ENCODE measurements at regions not wholly inside any gene's neighbourhood (a gene's known extent, or its start where the extent isn't known, plus 50 kb on each side); places are given as distances from the start of the nearest gene placed in this dataset.

DNA sequence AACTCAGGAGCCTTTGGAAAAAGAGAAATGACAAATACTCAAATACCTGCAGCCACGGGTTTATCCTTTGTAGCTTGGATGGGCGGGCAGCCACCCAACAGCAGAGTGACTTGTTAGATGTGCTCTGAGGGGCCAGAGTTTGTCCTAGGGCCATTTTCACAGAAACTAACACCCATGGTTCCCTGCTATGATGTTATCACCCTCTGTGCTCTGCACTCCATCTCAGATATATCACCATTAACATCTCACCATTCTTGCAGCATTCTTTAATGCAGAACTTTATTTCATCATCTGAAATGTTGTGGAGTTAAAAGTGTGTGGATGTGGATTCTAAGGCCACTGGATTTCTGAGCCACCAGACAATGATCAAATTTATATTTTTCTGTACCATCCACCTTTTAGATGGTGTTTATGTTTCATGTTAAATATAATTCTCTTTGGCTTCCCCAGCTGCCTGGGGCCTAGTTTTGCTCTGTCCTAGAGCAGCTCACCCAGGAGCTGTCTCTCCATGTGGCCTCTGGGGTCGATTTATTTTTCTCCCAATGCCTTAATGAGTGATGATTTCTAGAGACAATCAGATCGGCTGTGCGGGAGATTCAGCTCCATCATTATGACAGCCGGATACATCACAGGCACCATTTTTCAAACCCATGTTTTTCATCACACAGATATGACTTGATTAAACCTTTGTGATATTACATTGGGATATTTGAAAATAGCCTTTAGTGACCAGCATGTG is 380.8 kb downstream of the BCOR start:
- TF ChIP-seq CTCF (IDR thresholded peaks at IDR 0.05; ENCODE audit: poor library complexity, severe bottlenecking) (no peak), EP300 (conservative IDR thresholded peaks at IDR 0.05; ENCODE audit: poor library complexity, severe bottlenecking) (no peak), EZH2 (IDR thresholded peaks at IDR 0.05; ENCODE audit: borderline replicate concordance, insufficient read depth, low read length, poor library complexity, severe bottlenecking) (no peak), POLR2AphosphoS5 (IDR thresholded peaks at IDR 0.05) (no peak), SMC3 (conservative IDR thresholded peaks at IDR 0.05; ENCODE audit: poor library complexity) (no peak)
- TF ChIP-seq, protein P1, sequence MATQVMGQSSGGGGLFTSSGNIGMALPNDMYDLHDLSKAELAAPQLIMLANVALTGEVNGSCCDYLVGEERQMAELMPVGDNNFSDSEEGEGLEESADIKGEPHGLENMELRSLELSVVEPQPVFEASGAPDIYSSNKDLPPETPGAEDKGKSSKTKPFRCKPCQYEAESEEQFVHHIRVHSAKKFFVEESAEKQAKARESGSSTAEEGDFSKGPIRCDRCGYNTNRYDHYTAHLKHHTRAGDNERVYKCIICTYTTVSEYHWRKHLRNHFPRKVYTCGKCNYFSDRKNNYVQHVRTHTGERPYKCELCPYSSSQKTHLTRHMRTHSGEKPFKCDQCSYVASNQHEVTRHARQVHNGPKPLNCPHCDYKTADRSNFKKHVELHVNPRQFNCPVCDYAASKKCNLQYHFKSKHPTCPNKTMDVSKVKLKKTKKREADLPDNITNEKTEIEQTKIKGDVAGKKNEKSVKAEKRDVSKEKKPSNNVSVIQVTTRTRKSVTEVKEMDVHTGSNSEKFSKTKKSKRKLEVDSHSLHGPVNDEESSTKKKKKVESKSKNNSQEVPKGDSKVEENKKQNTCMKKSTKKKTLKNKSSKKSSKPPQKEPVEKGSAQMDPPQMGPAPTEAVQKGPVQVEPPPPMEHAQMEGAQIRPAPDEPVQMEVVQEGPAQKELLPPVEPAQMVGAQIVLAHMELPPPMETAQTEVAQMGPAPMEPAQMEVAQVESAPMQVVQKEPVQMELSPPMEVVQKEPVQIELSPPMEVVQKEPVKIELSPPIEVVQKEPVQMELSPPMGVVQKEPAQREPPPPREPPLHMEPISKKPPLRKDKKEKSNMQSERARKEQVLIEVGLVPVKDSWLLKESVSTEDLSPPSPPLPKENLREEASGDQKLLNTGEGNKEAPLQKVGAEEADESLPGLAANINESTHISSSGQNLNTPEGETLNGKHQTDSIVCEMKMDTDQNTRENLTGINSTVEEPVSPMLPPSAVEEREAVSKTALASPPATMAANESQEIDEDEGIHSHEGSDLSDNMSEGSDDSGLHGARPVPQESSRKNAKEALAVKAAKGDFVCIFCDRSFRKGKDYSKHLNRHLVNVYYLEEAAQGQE (IDR thresholded peaks at IDR 0.05; ENCODE audit: borderline replicate concordance): no peak
